ENCODE measurements at regions not wholly inside any gene's neighbourhood (a gene's known extent, or its start where the extent isn't known, plus 50 kb on each side); places are given as distances from the start of the nearest gene placed in this dataset.

- no peak for TF ChIP-seq EGR1 (IDR thresholded peaks at IDR 0.05)
- no peak for TF ChIP-seq YY1 (IDR thresholded peaks at IDR 0.05; ENCODE audit: low read depth)
- no peak for TF ChIP-seq ZBTB7A (IDR thresholded peaks at IDR 0.05; ENCODE audit: low read depth)
- TF ChIP-seq EP300 (IDR thresholded peaks at IDR 0.05; ENCODE audit: borderline replicate concordance), result no peak
- TF ChIP-seq, protein P1, sequence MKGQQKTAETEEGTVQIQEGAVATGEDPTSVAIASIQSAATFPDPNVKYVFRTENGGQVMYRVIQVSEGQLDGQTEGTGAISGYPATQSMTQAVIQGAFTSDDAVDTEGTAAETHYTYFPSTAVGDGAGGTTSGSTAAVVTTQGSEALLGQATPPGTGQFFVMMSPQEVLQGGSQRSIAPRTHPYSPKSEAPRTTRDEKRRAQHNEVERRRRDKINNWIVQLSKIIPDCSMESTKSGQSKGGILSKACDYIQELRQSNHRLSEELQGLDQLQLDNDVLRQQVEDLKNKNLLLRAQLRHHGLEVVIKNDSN (IDR thresholded peaks at IDR 0.05), result no peak
Measured at GRCh38 chr7:25031007-25031406, 51.0 kb upstream of the OSBPL3 start.
